HCT116 (cell line): ENCODE measurements at regions not wholly inside any gene's neighbourhood (a gene's known extent, or its start where the extent isn't known, plus 50 kb on each side); places are given as distances from the start of the nearest gene placed in this dataset.

ENCODE experiments used
- ATAC-seq: fragments of 200-7000 bp; cut with Tn5 transposase; 2 replicates; pipeline ENCODE4 v1.9.1; 2020; ENCODE audit warnings: mild to moderate bottlenecking, moderate library complexity
- BruUV-seq: library from RNA; stranded (reverse); fragments of 400-500 nt; replicated peaks from 2 replicates; lab custom pipeline; 2021; lab: Mats Ljungman, UMichigan
- CTCF ChIA-PET: fragments of 300-600 bp; sonication (Branson Sonifier 250); formaldehyde crosslinking; loops from one replicate; lab custom pipeline; 2021; ENCODE audit warnings: antibody characterized with exemption; lab: Charles Lee
- POLR2A ChIA-PET: fragments of 300-600, 350-600 bp; sonication (Branson Sonifier 250); formaldehyde crosslinking; loops from one replicate; lab custom pipeline; 2021; ENCODE audit warnings: antibody characterized with exemption; lab: Charles Lee
- RAD21 ChIA-PET, 2 experiments: fragments of 300-600 bp; sonication (Branson Sonifier 250); formaldehyde crosslinking; loops; one replicate each; lab custom pipeline; 2023; ENCODE audit warnings: low total read pairs in 2 of 2; ENCODE audit not compliant: uncharacterized antibody in 2 of 2, unreplicated experiment in 2 of 2, low non-redundant PET in 1 of 2; lab: Charles Lee
- DNase-seq: peaks from one replicate; pipeline ENCODE4 v3.0.0-alpha.2; 2010; ENCODE audit warnings: low read depth, low spot score
- H2AFZ ChIP-seq: fragments of 200-600 bp; shearing (Covaris generic), sonication (generic); 2 replicates; pipeline ENCODE4 v1.6.1; 2017; ENCODE audit warnings: low read depth, mixed run types, mixed read lengths, antibody characterized with exemption, low read length; ENCODE audit not compliant: poor library complexity, severe bottlenecking
- H3K27ac ChIP-seq: 2 replicates; pipeline ENCODE4 v1.5.1; 2012; ENCODE audit warnings: low read depth, low read length
- H3K27me3 ChIP-seq: fragments of 200-600 bp; sonication (generic); 2 replicates; pipeline ENCODE4 v1.6.1; 2016; ENCODE audit warnings: mixed run types, low read length, mixed read lengths; ENCODE audit not compliant: insufficient read depth
- H3K36me3 ChIP-seq, 2 experiments: fragments of 200-500 bp in 1 of 2; fragments of 200-600 bp in 1 of 2; sonication (Bioruptor generic) in 1 of 2; sonication (generic) in 1 of 2; 2 replicates each; pipeline versions ENCODE4 v1.5.1 to v1.6.1; 2014 to 2016; ENCODE audit warnings: low read length in 2 of 2, inconsistent platforms in 1 of 2, mixed read lengths in 1 of 2, mixed run types in 1 of 2; ENCODE audit not compliant: insufficient read depth in 2 of 2, control insufficient read depth in 1 of 2
- H3K4me1 ChIP-seq, 2 experiments: fragments of 200-600 bp in 1 of 2; sonication (generic) in 1 of 2; 2 replicates each; pipeline versions ENCODE4 v1.5.1 to v1.6.1; 2012 to 2017; ENCODE audit warnings: low read length in 2 of 2, inconsistent platforms in 1 of 2, mild to moderate bottlenecking in 1 of 2, mixed read lengths in 1 of 2, mixed run types in 1 of 2, moderate library complexity in 1 of 2; ENCODE audit not compliant: insufficient read depth in 2 of 2, control insufficient read depth in 1 of 2
- H3K4me2 ChIP-seq: fragments of 200-600 bp; sonication (generic); 2 replicates; pipeline ENCODE4 v1.6.1; 2017; ENCODE audit warnings: mixed run types, low read length, mixed read lengths
- H3K4me3 ChIP-seq, 2 experiments: fragments of 200-600 bp in 1 of 2; sonication (generic) in 1 of 2; replicated peaks in 1 of 2; 2 replicates each; pipeline ENCODE4 v1.5.1; 2011 to 2016; ENCODE audit warnings: low read length in 2 of 2, control low read depth in 1 of 2, low read depth in 1 of 2, mild to moderate bottlenecking in 1 of 2, mixed read lengths in 1 of 2, mixed run types in 1 of 2
- H3K79me2 ChIP-seq: fragments of 200-600 bp; sonication (generic); 2 replicates; pipeline ENCODE4 v1.6.1; 2017; ENCODE audit warnings: mild to moderate bottlenecking, mixed run types, low read length, moderate library complexity, mixed read lengths; ENCODE audit not compliant: insufficient read depth
- H3K9ac ChIP-seq: fragments of 200-600 bp; sonication (generic); 2 replicates; pipeline ENCODE4 v1.6.1; 2016; ENCODE audit warnings: low read length, mixed read lengths
- H3K9me2 ChIP-seq: fragments of 200-600 bp; sonication (generic), shearing (Covaris generic); 2 replicates; pipeline ENCODE4 v1.6.1; 2017; ENCODE audit warnings: mixed run types, mild to moderate bottlenecking, moderate library complexity; ENCODE audit not compliant: insufficient read depth
- H3K9me3 ChIP-seq, 2 experiments: fragments of 200-500 bp in 1 of 2; fragments of 200-600 bp in 1 of 2; sonication (Bioruptor generic) in 1 of 2; sonication (generic) in 1 of 2; 2 replicates each; pipeline ENCODE4 v1.6.1; 2014 to 2017; ENCODE audit warnings: low read length in 2 of 2, mixed read lengths in 2 of 2, inconsistent platforms in 1 of 2, low read depth in 1 of 2, mild to moderate bottlenecking in 1 of 2, mixed run types in 1 of 2, moderate library complexity in 1 of 2; ENCODE audit not compliant: control insufficient read depth in 1 of 2, insufficient read depth in 1 of 2
- H4K20me1 ChIP-seq: fragments of 200-600 bp; sonication (generic), shearing (Covaris generic); 2 replicates; pipeline ENCODE4 v1.6.1; 2017; ENCODE audit warnings: mixed run types, mild to moderate bottlenecking, moderate library complexity; ENCODE audit not compliant: insufficient read depth
- CBX3 ChIP-seq: IDR thresholded peaks from 2 replicates; pipeline ENCODE4 v1.6.1; 2012; ENCODE audit warnings: low read depth
- EGR1 ChIP-seq: IDR thresholded peaks from 2 replicates; pipeline ENCODE4 v1.6.1; 2012; ENCODE audit warnings: low read depth
- ELF1 ChIP-seq: IDR thresholded peaks from 2 replicates; pipeline ENCODE4 v1.6.1; 2012; ENCODE audit warnings: low read depth, borderline replicate concordance
- EZH2 ChIP-seq: fragments of 200-600 bp; sonication (generic); IDR thresholded peaks from 2 replicates; pipeline ENCODE4 v1.6.1; 2017; ENCODE audit warnings: antibody characterized with exemption, mixed run types
- EZH2phosphoT487 ChIP-seq: fragments of 200-600 bp; IDR thresholded peaks from 2 replicates; pipeline ENCODE4 v1.6.1; 2018; ENCODE audit warnings: antibody characterized with exemption, borderline replicate concordance
- FOSL1 ChIP-seq: IDR thresholded peaks from 2 replicates; pipeline ENCODE4 v1.6.1; 2012; ENCODE audit warnings: low read depth
- JUND ChIP-seq: IDR thresholded peaks from 2 replicates; pipeline ENCODE4 v1.6.1; 2012
- POLR2A ChIP-seq: IDR thresholded peaks from 2 replicates; pipeline ENCODE4 v1.7.0; 2011; ENCODE audit warnings: borderline replicate concordance; ENCODE audit not compliant: insufficient read depth, insufficient read length; ENCODE audit errors: extremely low read depth
- POLR2AphosphoS5 ChIP-seq: IDR thresholded peaks from 2 replicates; pipeline ENCODE4 v1.6.1; 2011; ENCODE audit warnings: mild to moderate bottlenecking, low read depth, low read length, moderate library complexity
- SIN3A ChIP-seq: IDR thresholded peaks from 2 replicates; pipeline ENCODE4 v1.6.1; 2012; ENCODE audit warnings: low read depth
- SP1 ChIP-seq: IDR thresholded peaks from 2 replicates; pipeline ENCODE4 v1.6.1; 2012; ENCODE audit warnings: low read depth
- SRF ChIP-seq: IDR thresholded peaks from 2 replicates; pipeline ENCODE4 v1.6.1; 2012; ENCODE audit warnings: low read depth
- TCF7L2 ChIP-seq: IDR thresholded peaks from 2 replicates; pipeline ENCODE4 v1.7.0; 2011; ENCODE audit warnings: borderline replicate concordance, inconsistent platforms; ENCODE audit not compliant: insufficient read depth, insufficient read length; ENCODE audit errors: extremely low read depth
- YY1 ChIP-seq: IDR thresholded peaks from 2 replicates; pipeline ENCODE4 v1.6.1; 2011; ENCODE audit warnings: low read length, low read depth, moderate library complexity, mild to moderate bottlenecking; ENCODE audit not compliant: insufficient replicate concordance; ENCODE audit errors: extremely low read depth
- ZBTB33 ChIP-seq: IDR thresholded peaks from 2 replicates; pipeline ENCODE4 v1.6.1; 2011; ENCODE audit warnings: mild to moderate bottlenecking, low read length, moderate library complexity; ENCODE audit not compliant: insufficient replicate concordance; ENCODE audit errors: extremely low read depth
- ZFX ChIP-seq: fragments of 450-650 bp; IDR thresholded peaks from 2 replicates; pipeline ENCODE4 v1.6.1; 2017
- ZNF274 ChIP-seq: fragments of 200-500 bp; sonication (Bioruptor generic); IDR thresholded peaks from 2 replicates; pipeline ENCODE4 v1.6.1; 2014; ENCODE audit warnings: mild to moderate bottlenecking, low read depth, low read length, inconsistent platforms
- intact Hi-C: fragments of 100-400 bp; cut with micrococcal nuclease; formaldehyde crosslinking; loops from 2 replicates; pipeline ENCODE4 v1.10.0; 2022
- TF ChIP-seq, protein P1 (sequence below): IDR thresholded peaks from 2 replicates; pipeline ENCODE4 v1.6.1; 2012
- TF ChIP-seq, protein P2 (sequence below): IDR thresholded peaks from 2 replicates; pipeline ENCODE4 v1.6.1; 2012
- TF ChIP-seq, protein P3 (sequence below): IDR thresholded peaks from 2 replicates; pipeline ENCODE4 v1.6.1; 2012; ENCODE audit warnings: low read depth

GRCh38 chr17:11005940-11006339 lies 168.1 kb upstream of the PIRT start:
- Histone ChIP-seq H3K79me2 (no peaks in the 10 kb centered on the region), H3K4me2 (no peak overlapping the region), H2AFZ (no peak overlapping the region), H3K36me3 (no peaks in the 10 kb centered on the region), H4K20me1 (no peaks in the 10 kb centered on the region), H3K9me3 (peaks cover 0 to 22% of the 10 kb centered on the region in 2 experiments; a peak in 2 of 4 replicates), H3K9me2 (no peaks in the 10 kb centered on the region), H3K9ac (no peak overlapping the region), H3K4me3 (no peak overlapping the region), H3K27ac (no peak overlapping the region), H3K27me3 (no peaks in the 10 kb centered on the region), H3K4me1 (no peaks in the 10 kb centered on the region)
- TF ChIP-seq JUND (no peak), ZBTB33 (no peak), ELF1 (no peak), SP1 (no peak), FOSL1 (no peak), TCF7L2 (no peak), ZNF274 (no peak), EZH2 (no peak), EGR1 (no peak), POLR2A (no peak), SIN3A (no peak), SRF (no peak), ZFX (no peak), EZH2phosphoT487 (no peak), CBX3 (no peak), YY1 (no peak), POLR2AphosphoS5 (no peak)
- TF ChIP-seq, protein P1, sequence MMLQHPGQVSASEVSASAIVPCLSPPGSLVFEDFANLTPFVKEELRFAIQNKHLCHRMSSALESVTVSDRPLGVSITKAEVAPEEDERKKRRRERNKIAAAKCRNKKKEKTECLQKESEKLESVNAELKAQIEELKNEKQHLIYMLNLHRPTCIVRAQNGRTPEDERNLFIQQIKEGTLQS, result no peak
- TF ChIP-seq, protein P2, sequence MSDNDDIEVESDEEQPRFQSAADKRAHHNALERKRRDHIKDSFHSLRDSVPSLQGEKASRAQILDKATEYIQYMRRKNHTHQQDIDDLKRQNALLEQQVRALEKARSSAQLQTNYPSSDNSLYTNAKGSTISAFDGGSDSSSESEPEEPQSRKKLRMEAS, result no peak
- TF ChIP-seq, protein P3, sequence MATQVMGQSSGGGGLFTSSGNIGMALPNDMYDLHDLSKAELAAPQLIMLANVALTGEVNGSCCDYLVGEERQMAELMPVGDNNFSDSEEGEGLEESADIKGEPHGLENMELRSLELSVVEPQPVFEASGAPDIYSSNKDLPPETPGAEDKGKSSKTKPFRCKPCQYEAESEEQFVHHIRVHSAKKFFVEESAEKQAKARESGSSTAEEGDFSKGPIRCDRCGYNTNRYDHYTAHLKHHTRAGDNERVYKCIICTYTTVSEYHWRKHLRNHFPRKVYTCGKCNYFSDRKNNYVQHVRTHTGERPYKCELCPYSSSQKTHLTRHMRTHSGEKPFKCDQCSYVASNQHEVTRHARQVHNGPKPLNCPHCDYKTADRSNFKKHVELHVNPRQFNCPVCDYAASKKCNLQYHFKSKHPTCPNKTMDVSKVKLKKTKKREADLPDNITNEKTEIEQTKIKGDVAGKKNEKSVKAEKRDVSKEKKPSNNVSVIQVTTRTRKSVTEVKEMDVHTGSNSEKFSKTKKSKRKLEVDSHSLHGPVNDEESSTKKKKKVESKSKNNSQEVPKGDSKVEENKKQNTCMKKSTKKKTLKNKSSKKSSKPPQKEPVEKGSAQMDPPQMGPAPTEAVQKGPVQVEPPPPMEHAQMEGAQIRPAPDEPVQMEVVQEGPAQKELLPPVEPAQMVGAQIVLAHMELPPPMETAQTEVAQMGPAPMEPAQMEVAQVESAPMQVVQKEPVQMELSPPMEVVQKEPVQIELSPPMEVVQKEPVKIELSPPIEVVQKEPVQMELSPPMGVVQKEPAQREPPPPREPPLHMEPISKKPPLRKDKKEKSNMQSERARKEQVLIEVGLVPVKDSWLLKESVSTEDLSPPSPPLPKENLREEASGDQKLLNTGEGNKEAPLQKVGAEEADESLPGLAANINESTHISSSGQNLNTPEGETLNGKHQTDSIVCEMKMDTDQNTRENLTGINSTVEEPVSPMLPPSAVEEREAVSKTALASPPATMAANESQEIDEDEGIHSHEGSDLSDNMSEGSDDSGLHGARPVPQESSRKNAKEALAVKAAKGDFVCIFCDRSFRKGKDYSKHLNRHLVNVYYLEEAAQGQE, result no peak
- ATAC-seq (no peak), DNase-seq (no peak)
- CTCF ChIA-PET, result no interaction called here
- RAD21 ChIA-PET, result no interaction called here
- no TSS peak for BruUV-seq
- intact Hi-C loops, result no loop called here
- POLR2A ChIA-PET, result no interaction called here
